Fibroblast of pulmonary artery (primary cell): ENCODE measurements at regions not wholly inside any gene's neighbourhood (a gene's known extent, or its start where the extent isn't known, plus 50 kb on each side); places are given as distances from the start of the nearest gene placed in this dataset.

Experiments used
- DNase-seq: peaks from one replicate; pipeline ENCODE4 v3.0.0-alpha.2; 2010; ENCODE audit warnings: low read depth
- H3K4me3 ChIP-seq: replicated peaks from 2 replicates; pipeline ENCODE4 v1.5.1; 2011; ENCODE audit warnings: low read depth, mild to moderate bottlenecking, control low read depth, low read length, moderate library complexity
- CTCF ChIP-seq: IDR thresholded peaks from 2 replicates; pipeline ENCODE4 v1.5.1; 2011; ENCODE audit warnings: mild to moderate bottlenecking, control low read depth, low read length, inconsistent platforms; ENCODE audit errors: missing control alignments

DNA sequence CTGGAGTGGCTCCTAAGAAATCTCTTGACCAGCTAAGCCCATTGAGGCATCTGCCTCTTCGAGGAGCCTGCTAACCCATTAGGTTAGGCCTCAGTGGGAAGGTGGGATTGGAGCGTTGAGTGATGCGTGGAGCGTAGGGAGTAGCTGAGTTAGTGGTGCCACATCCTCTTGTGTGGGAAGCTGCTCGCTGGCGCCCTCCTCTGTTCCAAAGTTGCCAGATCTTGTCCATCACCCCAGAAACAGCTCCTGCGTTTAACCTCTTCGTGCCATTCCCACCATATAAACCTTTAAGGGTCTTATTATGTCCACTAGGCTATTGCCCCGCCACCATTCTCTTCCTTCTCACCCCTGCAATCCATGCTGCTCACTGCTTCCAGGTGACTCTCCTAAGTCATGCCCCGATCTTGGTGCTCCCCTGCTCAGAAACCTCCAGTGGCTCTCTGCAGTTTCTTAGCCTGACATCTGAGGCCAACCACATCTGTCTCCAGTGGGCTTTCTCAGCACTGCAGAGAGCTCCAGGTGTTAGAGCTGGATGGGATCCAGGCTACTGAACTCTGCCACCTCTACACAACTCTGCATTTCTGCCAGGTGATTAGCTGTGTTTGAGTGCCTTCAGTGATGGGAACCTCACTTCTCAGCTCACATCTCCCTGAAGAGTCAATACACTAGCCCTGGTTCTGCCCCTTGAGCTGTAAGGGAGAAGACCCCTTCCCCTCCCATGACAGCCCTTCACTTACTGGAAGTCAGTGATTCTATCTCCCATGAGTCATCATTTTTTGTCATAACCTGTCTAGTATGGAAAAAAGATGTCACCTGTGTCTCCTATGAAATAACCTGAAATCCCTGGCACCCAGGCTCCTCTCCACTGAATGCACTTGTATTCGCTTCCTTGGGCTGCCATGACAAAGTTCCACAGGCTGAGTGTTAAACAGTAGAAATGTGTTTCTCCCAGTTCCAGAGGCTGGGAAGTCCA lies 65.0 kb upstream of the FGFR2 start:
- DNase-seq: no peak
- no peak for TF ChIP-seq CTCF
- no peak overlapping the region for H3K4me3 ChIP-seq

DNA sequence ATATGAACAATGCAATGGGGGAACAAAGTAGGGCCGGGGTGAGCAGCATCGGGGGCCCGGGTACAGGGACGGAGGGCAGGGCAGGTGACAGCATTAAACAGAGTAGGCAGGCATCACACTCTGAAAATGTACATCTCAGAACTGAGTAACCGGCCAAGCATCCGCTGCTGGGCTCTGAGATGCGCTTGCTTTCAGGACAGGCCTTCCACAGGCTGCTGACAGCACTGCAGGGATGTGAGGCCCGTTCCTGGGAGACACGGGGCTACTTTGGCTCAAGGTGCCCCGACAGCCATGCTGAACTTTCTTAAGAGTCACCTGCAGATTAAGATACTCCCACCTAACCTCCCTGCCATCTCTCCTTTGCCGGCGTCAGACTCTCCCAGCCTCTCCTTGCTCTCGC lies 64.3 kb upstream of the FGFR2 start:
- no peak for DNase-seq
- no peak for TF ChIP-seq CTCF
- no peak overlapping the region for H3K4me3 ChIP-seq

- DNase-seq: no peak
- no peak for TF ChIP-seq CTCF
- H3K4me3 ChIP-seq: no peak overlapping the region
These were observed 63.2 kb upstream of the FGFR2 start for GRCh38 chr10:121661451-121661851.

GRCh38 chr10:121659236-121659635 lies 61.0 kb upstream of the FGFR2 start:
- no peak for DNase-seq
- no peak overlapping the region for H3K4me3 ChIP-seq
- TF ChIP-seq CTCF: no peak

GRCh38 chr10:121658611-121659010 lies 60.4 kb upstream of the FGFR2 start:
- DNase-seq: no peak
- H3K4me3 ChIP-seq: no peak overlapping the region
- TF ChIP-seq CTCF: no peak

DNA sequence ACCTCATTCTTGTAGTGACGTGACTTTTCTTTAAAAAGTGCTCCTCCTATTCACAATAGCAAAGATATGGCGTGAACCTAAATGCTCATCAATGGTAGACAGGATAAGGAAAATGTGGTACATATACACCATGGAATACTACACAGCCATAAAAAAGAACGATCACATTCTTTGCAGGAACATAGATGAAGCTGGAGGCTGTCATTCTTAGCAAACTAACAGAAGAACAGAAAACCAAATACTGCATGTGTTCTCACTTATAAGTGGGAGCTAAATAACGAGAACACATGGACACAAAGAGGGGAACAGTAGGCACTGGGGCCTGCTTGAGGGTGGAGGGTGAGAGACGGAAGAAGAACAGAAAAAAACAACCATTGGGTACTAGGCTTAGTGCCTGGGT lies 59.9 kb upstream of the FGFR2 start:
- TF ChIP-seq CTCF: no peak
- no peak for DNase-seq
- H3K4me3 ChIP-seq: no peak overlapping the region
